HG03342 (cell line): ENCODE measurements at regions not wholly inside any gene's neighbourhood (a gene's known extent, or its start where the extent isn't known, plus 50 kb on each side); places are given as distances from the start of the nearest gene placed in this dataset.

Source experiments
- ATAC-seq: cut with Tn5 transposase; IDR thresholded peaks from one replicate; pipeline ENCODE4 v1.9.1; 2021; ENCODE audit warnings: mild to moderate bottlenecking, moderate library complexity; ENCODE audit not compliant: unreplicated experiment

- no peak for ATAC-seq
Observed at GRCh38 chr4:105093975-105094374, 52.7 kb upstream of the TET2 start.
